GM18909 (cell line): ENCODE measurements at regions not wholly inside any gene's neighbourhood (a gene's known extent, or its start where the extent isn't known, plus 50 kb on each side); places are given as distances from the start of the nearest gene placed in this dataset.

Experiments used
- ATAC-seq: cut with Tn5 transposase; IDR thresholded peaks from one replicate; pipeline ENCODE4 v1.9.1; 2021; ENCODE audit warnings: mild to moderate bottlenecking; ENCODE audit not compliant: unreplicated experiment, poor library complexity

DNA sequence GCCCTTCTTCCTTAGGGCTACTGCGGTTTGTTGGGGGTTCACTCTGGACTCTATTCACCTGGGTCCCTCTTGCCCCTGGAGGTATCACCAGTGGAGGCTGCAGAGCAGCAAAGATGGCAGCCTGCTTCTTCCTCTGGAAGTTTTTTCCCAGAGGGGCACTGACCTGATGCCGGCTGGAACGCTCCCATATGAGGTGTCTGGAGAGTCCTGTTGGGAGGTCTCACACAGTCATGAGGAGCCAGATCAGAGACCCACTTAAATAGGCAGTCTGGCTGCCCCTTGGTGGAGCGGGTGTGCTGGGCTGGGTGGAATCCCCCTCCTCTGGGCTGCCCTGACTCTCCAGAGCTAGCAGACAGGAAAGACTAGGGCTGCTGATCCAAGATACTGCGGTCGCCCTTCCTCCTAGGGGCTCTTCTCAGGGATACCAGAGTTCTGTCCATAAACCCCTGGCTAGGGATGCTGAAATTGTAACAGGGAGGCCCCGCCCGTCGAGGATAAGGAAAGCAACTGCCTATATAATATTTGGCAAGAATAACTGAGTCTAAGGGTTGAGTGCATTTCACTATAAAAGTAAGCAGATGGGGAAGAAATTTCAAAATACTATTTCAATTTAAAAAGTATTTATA is 140.7 kb downstream of the NOL4 start:
- ATAC-seq, result no peak

DNA sequence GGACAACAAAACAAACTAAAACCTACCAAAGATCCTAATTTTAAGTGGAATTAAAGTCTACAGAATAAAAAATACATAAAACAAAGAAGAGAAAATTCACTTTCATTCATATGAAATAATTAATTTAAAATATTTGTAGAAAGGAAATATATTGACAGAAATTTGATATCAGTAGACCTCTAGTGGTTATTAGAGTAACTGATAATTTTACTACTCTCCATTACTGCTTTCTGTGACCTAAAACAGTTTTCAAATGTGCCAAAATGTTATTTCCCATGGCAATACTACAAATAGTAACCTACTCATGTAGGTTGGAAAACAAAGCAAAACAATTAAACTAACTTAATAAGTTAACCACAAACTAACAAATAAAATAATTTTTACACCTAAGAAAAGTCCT is 147.1 kb downstream of the NOL4 start:
- ATAC-seq, result no peak

GRCh38 chr18:34075963-34076860 is 148.5 kb downstream of the NOL4 start:
- ATAC-seq, result no peak

- ATAC-seq, result no peak
Observed at GRCh38 chr18:34061226-34061625, 163.5 kb downstream of the NOL4 start.

DNA sequence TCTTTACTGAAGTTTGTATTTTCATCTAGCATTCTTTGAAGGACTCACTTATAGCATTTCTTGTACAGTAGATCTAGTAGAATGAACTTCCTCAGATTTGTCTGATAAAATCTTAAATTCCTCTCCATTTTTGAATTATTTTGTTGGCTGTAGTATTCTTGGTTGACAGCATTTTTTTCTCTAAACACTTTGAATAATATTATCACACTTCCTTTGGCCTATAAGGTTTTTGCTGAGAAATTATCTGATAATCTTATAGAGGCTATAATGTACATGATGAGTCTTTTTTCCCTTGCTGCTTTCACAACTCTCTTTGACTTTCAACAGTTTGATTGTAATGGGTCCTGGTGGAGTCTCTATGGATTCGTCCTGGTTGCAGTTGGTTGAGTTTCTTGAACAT is 169.5 kb downstream of the NOL4 start:
- ATAC-seq, result no peak

DNA sequence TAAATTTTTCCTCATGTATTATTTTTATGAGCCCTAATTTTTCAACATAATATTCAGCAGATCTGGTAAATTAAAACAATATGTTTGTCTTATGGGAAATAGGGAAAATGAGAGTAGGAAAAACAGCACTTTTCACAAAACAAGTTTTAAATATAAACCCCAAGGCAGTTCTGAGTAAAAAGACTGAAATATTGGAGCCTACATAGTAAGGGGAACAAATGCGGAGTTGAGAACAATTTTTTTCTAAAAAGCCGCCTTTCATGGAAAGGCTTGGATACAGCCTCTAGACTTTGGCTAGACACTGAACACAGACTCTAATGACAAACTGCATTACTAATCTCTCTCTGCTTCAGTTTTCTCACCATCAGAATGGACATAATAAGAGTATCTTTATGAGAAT is 174.1 kb downstream of the NOL4 start:
- no peak for ATAC-seq

GRCh38 chr18:34049511-34049910 is 175.2 kb downstream of the NOL4 start:
- no peak for ATAC-seq

GRCh38 chr18:34048423-34048822 is 176.3 kb downstream of the NOL4 start:
- ATAC-seq, result no peak

GRCh38 chr18:34042423-34043146 is 182.1 kb downstream of the NOL4 start:
- no peak for ATAC-seq

GRCh38 chr18:34039611-34040010 is 185.1 kb downstream of the NOL4 start:
- no peak for ATAC-seq

DNA sequence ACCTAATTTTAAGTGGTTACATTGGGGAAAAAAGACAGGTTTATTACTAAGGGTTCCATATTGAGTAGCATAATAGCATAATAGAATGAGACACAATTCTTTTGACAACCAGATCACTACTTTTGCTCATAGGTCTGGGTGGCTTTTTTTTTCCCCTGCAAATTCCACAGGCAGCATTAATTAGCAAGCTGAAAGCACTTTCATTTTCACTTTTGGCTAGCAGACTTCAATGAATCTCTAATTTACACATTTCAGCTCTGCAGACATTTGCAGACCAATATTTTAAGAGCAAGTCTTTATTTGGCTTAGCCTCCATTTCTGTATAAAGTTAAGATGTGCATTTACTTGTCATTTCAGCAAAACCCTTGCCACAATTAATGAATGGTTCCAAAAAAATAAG is 185.5 kb downstream of the NOL4 start:
- ATAC-seq, result no peak

GRCh38 chr18:34038086-34038485 is 186.6 kb downstream of the NOL4 start:
- no peak for ATAC-seq

- ATAC-seq, result no peak
Observed at GRCh38 chr18:34033968-34034367, 190.7 kb downstream of the NOL4 start.

DNA sequence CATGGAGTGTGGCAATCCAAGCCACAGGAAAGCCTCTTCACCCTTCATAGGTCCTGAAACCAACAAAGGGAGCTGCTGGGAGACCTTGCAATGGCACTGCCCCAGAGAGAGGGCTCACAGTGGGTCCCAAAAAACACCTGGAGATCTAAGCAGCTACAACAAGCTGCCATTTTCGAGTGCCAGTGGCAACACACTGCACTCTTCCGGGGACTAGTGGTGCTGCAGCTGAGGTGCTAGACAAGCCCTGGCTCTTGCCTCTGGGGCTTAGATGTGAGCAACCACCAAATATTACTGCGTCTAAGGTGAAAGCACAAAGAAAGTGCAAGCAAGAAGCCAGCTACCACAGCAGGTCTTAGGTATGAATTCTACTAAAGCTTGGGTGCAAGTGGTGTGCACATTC is 192.9 kb downstream of the NOL4 start:
- ATAC-seq, result no peak

DNA sequence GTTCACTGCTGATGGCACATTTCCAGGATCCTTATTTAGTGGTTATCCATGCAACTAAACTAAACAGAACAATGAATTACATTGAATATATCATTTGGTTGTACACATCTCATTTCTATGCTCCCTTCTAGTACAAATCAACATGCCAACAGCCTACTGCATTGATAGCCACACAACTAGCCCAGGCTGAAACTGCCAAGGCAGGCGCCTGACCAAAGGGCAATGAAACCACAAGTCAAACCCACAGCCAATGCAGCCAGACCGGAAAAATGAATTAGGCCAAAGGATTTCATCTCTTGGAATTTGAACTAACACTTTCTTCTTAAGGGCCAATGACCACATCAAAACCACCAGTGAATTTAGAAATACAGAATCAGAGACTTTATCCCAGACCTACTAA is 196.4 kb downstream of the NOL4 start:
- no peak for ATAC-seq

DNA sequence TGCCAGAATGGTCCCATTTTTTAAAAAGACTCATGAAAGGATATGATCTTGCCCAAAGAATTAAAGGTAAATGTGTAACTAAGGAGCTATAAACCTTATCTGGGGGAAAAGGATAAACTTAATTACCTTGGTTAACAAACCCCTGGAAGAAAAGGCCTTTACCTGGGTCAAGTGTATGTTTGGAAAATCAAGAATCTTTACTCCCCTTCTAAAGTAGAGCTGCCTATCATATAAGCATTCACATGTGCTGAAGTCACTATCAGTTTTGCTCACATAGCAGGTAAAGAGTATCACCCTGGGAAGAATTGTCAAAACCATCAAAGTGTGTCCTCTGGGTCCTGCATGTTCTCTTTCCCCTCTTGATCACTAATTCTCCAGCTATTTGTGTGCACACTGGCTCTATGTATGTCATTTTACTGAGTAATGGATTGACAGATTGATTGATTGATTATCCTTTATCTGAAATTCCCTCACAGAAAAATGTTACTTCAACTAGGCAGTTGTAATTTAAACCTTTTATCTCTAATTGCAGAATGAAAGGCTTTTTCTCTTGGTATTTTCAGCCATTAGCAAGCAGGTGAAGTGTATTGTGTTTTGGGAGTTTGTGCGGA is 199.4 kb downstream of the NOL4 start:
- no peak for ATAC-seq

DNA sequence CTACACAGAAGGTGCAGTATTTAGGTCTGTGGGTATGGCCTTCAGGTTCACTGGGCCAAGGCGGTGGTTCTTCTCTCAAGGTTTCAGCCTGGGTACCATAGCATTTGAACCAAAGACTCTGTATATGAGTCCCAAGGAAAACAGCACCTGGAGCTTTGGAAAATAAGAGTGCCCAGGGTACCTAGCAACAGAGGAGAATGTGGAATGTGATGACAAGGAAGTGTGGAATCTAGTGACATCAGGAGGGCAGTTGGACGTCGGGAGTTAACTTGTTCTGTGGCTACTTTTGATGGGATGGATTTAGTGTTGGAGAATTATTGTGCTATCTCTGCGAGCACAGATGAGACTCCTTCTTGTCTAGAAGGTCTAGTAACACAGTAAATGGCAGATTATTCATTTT is 201.2 kb downstream of the NOL4 start:
- no peak for ATAC-seq

GRCh38 chr18:34018336-34018735 is 206.4 kb downstream of the NOL4 start:
- ATAC-seq, result no peak

GRCh38 chr18:34003687-34004086 is 221.0 kb downstream of the NOL4 start:
- no peak for ATAC-seq

DNA sequence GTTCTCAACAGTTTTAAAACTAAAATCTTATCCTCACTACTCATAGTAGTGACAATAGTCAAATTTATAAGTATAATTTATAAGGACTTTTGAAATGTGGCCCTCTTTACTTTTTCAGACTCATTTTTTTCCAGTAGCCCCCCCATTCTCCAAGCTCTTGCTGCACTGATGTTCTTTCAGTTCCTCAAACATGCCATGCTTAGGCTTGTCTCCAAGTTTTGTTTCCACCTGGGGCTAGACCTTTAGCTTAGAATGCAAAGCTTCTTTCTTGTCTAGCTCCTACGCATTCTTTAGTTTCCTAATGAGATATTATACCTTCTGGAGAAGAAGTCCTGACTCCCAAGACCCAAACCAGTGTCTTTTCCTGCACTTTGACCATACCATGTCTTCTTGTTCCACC is 222.6 kb downstream of the NOL4 start:
- no peak for ATAC-seq

DNA sequence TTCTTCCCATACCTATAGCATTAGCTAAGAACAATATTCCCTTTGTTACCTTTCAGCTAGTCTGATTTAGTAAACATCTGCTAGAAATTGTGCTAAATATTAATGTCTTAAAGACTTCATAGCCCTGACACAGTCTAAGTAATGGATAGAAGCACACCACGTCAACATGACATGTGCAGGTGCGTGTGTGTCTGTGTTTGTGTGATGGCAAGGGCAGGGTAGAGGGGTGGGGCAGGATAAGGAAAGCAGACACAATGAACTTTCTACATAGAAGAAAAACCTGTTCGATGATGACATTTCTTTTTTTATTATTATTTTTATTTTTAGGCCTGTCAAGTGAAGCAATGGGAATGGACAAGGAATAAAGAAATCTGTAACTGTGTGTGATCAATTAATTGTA is 223.3 kb downstream of the NOL4 start:
- ATAC-seq, result no peak
